ENCODE measurements at regions not wholly inside any gene's neighbourhood (a gene's known extent, or its start where the extent isn't known, plus 50 kb on each side); places are given as distances from the start of the nearest gene placed in this dataset.

DNA sequence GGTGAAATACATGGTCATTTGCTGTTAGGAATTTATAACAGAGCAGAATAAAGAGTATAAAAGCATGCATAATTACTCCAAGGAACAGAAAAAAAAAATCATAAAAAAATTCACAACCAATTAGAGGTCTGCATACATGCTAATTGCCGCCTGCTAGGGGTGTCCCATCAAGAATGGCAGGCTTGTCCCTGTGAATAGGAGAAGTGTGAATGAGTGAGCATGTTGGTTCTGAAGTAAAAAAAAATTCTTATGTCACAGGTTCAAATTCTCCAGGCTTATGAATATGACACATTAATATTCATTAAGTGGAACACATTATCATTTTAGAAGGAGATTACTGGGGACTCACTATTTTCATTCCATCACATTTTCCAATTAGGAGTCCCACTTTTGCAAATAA is 822.7 kb downstream of the NTRK3 start:
- Histone ChIP-seq H3K4me3 (ENCODE audit: low read length) (no peak overlapping the region), H3K27me3 (ENCODE audit: insufficient read depth, low read length, poor library complexity, severe bottlenecking) (no peaks in the 10 kb centered on the region), H3K4me1 (ENCODE audit: insufficient read depth, low read length) (no peaks in the 10 kb centered on the region), H3K27ac (ENCODE audit: low read depth, low read length) (no peak overlapping the region), H3K36me3 (ENCODE audit: insufficient read depth, low read length) (no peaks in the 10 kb centered on the region), H3K9me3 (ENCODE audit: low read length) (no peaks in the 10 kb centered on the region)
- Mint-ChIP-seq H3K27ac (no peak overlapping the region), H3K4me1 (no peaks in the 10 kb centered on the region), H3K27me3 (peaks cover 0 to 8% of the 10 kb centered on the region in 2 donors), H3K36me3 (no peaks in the 10 kb centered on the region), H3K9me3 (peaks cover 0 to 8% (median 2%) of the 10 kb centered on the region in 5 donors), H3K4me3 (no peak overlapping the region)
- ChIA-PET CTCF (no interaction called here), POLR2A (no interaction called here)
- no peak for DNase-seq

DNA sequence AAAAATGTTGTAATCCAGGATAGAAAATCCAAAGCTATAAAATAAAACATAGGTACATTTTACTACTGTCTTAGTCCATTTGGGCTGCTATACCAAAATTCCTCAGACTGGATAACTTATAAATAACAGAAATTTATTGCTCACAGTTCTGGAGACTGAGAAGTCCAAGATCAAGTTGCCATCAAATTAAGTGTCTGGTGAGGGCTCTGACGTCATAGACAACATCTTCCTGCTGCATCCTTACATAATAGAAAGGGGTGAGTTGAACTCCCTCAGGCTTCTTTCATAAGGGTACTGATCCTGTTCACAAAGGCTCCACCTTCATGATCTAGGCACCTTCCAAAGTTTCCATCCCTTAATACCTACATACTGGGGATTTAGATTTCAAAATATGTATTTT is 826.8 kb downstream of the NTRK3 start:
- H3K27ac Mint-ChIP-seq = no peak overlapping the region
- ChIA-PET CTCF (no interaction called here), POLR2A (no interaction called here)
- H3K4me1 ChIP-seq (ENCODE audit: insufficient read depth, low read length) = no peaks in the 10 kb centered on the region
- peaks cover 2 to 8% of the 10 kb centered on the region in 2 donors for H3K27me3 Mint-ChIP-seq
- H3K4me3 Mint-ChIP-seq = no peak overlapping the region
- DNase-seq = no peak
- no peaks in the 10 kb centered on the region for H3K27me3 ChIP-seq (ENCODE audit: insufficient read depth, low read length, poor library complexity, severe bottlenecking)
- no peak overlapping the region for H3K4me3 ChIP-seq (ENCODE audit: low read length)
- H3K4me1 Mint-ChIP-seq = no peaks in the 10 kb centered on the region
- H3K9me3 Mint-ChIP-seq = peaks cover 0 to 6% (median 2%) of the 10 kb centered on the region in 5 donors
- no peaks in the 10 kb centered on the region for H3K36me3 ChIP-seq (ENCODE audit: insufficient read depth, low read length)
- no peaks in the 10 kb centered on the region for H3K9me3 ChIP-seq (ENCODE audit: low read length)
- H3K27ac ChIP-seq (ENCODE audit: low read depth, low read length) = no peak overlapping the region
- H3K36me3 Mint-ChIP-seq = no peaks in the 10 kb centered on the region

DNA sequence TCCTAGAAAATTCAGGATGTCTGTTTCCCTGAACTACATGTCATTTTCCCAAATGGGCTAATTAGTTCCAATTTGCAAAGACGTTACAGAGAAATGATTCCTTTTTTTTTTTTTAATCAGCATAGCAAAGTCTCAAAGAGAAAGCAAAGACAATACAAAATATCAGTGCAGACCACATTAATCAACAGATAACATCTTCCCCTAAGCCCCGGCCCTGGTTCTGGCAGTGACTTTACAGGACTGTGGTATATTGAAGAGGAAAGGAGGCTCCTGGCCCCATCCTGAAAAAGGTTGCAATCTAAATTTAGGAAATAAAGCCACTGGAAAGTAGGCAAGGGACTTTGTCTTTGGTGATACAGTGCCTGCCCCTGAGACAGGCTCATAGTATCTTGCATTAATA is 836.5 kb downstream of the NTRK3 start:
- H3K27ac Mint-ChIP-seq = no peak overlapping the region
- H3K36me3 Mint-ChIP-seq = no peaks in the 10 kb centered on the region
- DNase-seq = no peak
- peaks cover 0 to 2% of the 10 kb centered on the region in 2 donors for H3K27me3 Mint-ChIP-seq
- Histone ChIP-seq H3K4me3 (ENCODE audit: low read length) (no peak overlapping the region), H3K36me3 (ENCODE audit: insufficient read depth, low read length) (no peaks in the 10 kb centered on the region), H3K27me3 (ENCODE audit: insufficient read depth, low read length, poor library complexity, severe bottlenecking) (no peaks in the 10 kb centered on the region), H3K27ac (ENCODE audit: low read depth, low read length) (no peak overlapping the region), H3K9me3 (ENCODE audit: low read length) (no peaks in the 10 kb centered on the region), H3K4me1 (ENCODE audit: insufficient read depth, low read length) (no peaks in the 10 kb centered on the region)
- CTCF ChIA-PET = no interaction called here
- peaks cover 0 to 3% (median 0%) of the 10 kb centered on the region in 5 donors for H3K9me3 Mint-ChIP-seq
- POLR2A ChIA-PET = no interaction called here
- H3K4me1 Mint-ChIP-seq = no peaks in the 10 kb centered on the region
- H3K4me3 Mint-ChIP-seq = no peak overlapping the region

DNA sequence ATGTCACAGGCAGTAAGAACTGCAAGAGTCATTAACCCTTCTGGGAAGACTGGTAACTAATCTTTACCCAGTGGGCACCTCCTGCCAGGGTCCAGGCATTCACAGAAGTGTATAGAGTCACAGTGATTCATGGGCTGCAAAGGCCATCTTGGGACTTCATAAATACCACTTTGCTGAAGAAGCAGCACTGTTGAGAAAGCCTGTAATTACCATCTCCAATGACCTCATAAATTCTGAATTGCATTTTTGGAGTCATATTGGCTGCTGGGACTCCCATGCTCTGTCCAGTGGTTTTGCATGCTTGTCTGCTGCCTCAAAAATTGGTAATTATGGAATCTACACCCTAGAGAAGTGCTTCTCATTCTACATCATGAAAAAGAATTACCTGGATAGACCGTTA is 837.2 kb downstream of the NTRK3 start:
- CTCF ChIA-PET = no interaction called here
- Histone ChIP-seq H3K4me3 (ENCODE audit: low read length) (no peak overlapping the region), H3K27ac (ENCODE audit: low read depth, low read length) (no peak overlapping the region), H3K27me3 (ENCODE audit: insufficient read depth, low read length, poor library complexity, severe bottlenecking) (no peaks in the 10 kb centered on the region), H3K36me3 (ENCODE audit: insufficient read depth, low read length) (no peaks in the 10 kb centered on the region), H3K9me3 (ENCODE audit: low read length) (no peaks in the 10 kb centered on the region), H3K4me1 (ENCODE audit: insufficient read depth, low read length) (no peaks in the 10 kb centered on the region)
- peaks cover 0 to 3% (median 0%) of the 10 kb centered on the region in 5 donors for H3K9me3 Mint-ChIP-seq
- no peak overlapping the region for H3K27ac Mint-ChIP-seq
- H3K36me3 Mint-ChIP-seq = no peaks in the 10 kb centered on the region
- no peak for DNase-seq
- peaks cover 0 to 2% of the 10 kb centered on the region in 2 donors for H3K27me3 Mint-ChIP-seq
- POLR2A ChIA-PET = no interaction called here
- H3K4me1 Mint-ChIP-seq = no peaks in the 10 kb centered on the region
- H3K4me3 Mint-ChIP-seq = no peak overlapping the region

DNA sequence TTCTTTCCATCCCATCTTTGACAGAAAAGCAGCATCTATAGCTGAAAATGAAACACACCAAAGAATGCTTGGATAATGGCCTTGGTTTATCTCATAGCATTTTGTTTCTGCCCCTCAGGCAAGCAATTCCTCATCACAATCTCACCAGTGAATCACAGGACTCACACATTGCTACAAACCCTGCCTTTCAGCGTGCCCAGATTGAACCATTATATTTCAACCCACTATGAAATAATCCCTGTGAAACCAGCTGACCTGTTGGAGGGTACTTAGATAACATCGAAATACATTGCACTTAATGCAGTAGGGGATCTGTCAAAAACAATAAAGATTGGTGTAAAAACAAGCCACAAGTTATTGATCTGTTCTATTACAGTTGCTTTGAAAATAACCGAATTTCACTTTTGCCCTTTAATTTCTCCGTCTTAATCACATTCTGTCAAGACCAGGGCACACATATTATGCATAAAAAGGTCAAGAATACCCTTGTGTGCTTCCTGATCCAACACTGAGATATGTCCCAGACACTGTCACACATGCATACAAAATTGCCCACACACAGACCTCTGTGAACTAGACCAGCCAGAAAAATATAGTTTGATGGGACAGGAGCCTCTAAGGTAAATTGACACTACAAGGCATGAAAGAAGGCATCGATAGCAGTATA is 839.8 kb downstream of the NTRK3 start:
- Histone ChIP-seq H3K27ac (ENCODE audit: low read depth, low read length) (no peak overlapping the region), H3K36me3 (ENCODE audit: insufficient read depth, low read length) (no peaks in the 10 kb centered on the region), H3K9me3 (ENCODE audit: low read length) (no peaks in the 10 kb centered on the region), H3K4me3 (ENCODE audit: low read length) (no peak overlapping the region), H3K27me3 (ENCODE audit: insufficient read depth, low read length, poor library complexity, severe bottlenecking) (no peaks in the 10 kb centered on the region), H3K4me1 (ENCODE audit: insufficient read depth, low read length) (no peaks in the 10 kb centered on the region)
- no peaks in the 10 kb centered on the region for H3K36me3 Mint-ChIP-seq
- peaks cover 0 to 5% (median 0%) of the 10 kb centered on the region in 5 donors for H3K9me3 Mint-ChIP-seq
- POLR2A ChIA-PET = no interaction called here
- H3K27ac Mint-ChIP-seq = no peak overlapping the region
- CTCF ChIA-PET = no interaction called here
- H3K4me3 Mint-ChIP-seq = no peak overlapping the region
- H3K4me1 Mint-ChIP-seq = no peaks in the 10 kb centered on the region
- peaks cover 0 to 2% of the 10 kb centered on the region in 2 donors for H3K27me3 Mint-ChIP-seq
- DNase-seq = no peak

DNA sequence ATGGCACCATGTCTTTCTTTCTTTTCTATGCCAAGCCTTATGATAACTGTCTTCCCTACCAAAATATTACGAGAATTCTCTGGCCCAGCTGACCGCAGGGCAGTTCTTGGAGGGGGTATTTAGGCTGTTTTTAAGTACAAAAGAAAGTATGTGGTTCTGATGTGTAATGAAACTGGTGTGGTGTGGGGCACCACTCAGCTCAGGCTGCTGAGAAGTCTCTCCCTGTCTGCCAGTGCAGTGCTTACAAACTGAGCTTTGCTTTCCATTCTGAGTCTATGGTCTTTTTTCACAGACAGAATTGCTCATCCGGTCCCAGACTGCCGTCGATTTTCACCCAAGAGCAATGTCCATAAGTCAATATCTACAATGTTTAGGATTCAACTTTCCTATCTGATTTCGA is 847.6 kb downstream of the NTRK3 start:
- ChIA-PET POLR2A (no interaction called here), CTCF (no interaction called here)
- Histone ChIP-seq H3K9me3 (ENCODE audit: low read length) (no peaks in the 10 kb centered on the region), H3K27me3 (ENCODE audit: insufficient read depth, low read length, poor library complexity, severe bottlenecking) (no peaks in the 10 kb centered on the region), H3K27ac (ENCODE audit: low read depth, low read length) (no peak overlapping the region), H3K4me1 (ENCODE audit: insufficient read depth, low read length) (no peaks in the 10 kb centered on the region), H3K36me3 (ENCODE audit: insufficient read depth, low read length) (no peaks in the 10 kb centered on the region), H3K4me3 (ENCODE audit: low read length) (no peak overlapping the region)
- Mint-ChIP-seq H3K27ac (no peak overlapping the region), H3K36me3 (no peaks in the 10 kb centered on the region), H3K9me3 (peaks cover 0 to 2% (median 0%) of the 10 kb centered on the region in 5 donors), H3K27me3 (peaks cover 0 to 1% of the 10 kb centered on the region in 2 donors), H3K4me1 (no peaks in the 10 kb centered on the region), H3K4me3 (no peak overlapping the region)
- DNase-seq = no peak

DNA sequence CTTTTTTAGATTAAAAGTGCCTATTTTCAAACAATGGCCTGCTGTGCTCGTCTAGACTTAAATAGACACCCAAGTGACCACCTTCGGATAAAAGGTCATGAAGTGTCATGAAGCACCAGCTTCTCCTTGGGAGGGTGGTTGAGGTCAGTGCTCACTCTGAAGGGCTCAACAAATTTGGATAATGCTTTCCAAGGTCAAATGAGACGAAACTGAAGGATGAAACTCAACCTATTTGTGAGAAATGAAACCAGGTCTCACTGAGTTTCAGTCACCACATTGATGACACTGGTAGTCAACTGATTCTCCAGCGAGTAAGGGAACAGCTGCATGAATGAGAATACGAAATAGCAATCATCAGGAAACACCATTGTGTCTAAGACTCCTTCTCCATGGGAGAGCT is 852.6 kb downstream of the NTRK3 start:
- no peaks in the 10 kb centered on the region for H3K27me3 ChIP-seq (ENCODE audit: insufficient read depth, low read length, poor library complexity, severe bottlenecking)
- Mint-ChIP-seq H3K27me3 (peaks cover 0 to 1% of the 10 kb centered on the region in 2 donors), H3K27ac (no peak overlapping the region), H3K36me3 (no peaks in the 10 kb centered on the region), H3K9me3 (peaks cover 0 to 3% (median 0%) of the 10 kb centered on the region in 5 donors), H3K4me3 (no peak overlapping the region), H3K4me1 (no peaks in the 10 kb centered on the region)
- no peak overlapping the region for H3K4me3 ChIP-seq (ENCODE audit: low read length)
- POLR2A ChIA-PET = no interaction called here
- H3K4me1 ChIP-seq (ENCODE audit: insufficient read depth, low read length) = no peaks in the 10 kb centered on the region
- no peaks in the 10 kb centered on the region for H3K9me3 ChIP-seq (ENCODE audit: low read length)
- CTCF ChIA-PET = no interaction called here
- H3K27ac ChIP-seq (ENCODE audit: low read depth, low read length) = no peak overlapping the region
- no peaks in the 10 kb centered on the region for H3K36me3 ChIP-seq (ENCODE audit: insufficient read depth, low read length)
- no peak for DNase-seq

DNA sequence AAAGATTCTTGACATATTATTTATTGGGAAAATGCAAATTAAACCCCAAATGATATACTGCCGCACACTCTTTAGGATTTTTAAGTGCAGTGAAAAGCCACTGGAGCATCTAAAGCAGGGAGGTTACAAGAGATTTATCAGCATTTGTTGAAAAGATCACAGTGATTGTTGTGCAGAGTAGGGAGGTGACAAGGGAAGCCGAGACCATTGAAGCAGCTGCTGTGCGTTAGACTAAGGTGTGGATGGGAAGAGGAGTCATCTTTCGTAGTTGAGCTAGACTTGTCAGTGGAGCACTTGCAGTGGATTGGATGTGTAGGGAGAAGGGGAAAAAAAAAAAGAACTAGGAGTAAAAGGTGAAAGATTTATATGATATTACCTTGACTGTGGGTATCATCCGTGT is 854.6 kb downstream of the NTRK3 start:
- DNase-seq = no peak
- no peak overlapping the region for H3K27ac ChIP-seq (ENCODE audit: low read depth, low read length)
- no peaks in the 10 kb centered on the region for H3K36me3 ChIP-seq (ENCODE audit: insufficient read depth, low read length)
- no peak overlapping the region for H3K4me3 ChIP-seq (ENCODE audit: low read length)
- no peak overlapping the region for H3K4me3 Mint-ChIP-seq
- CTCF ChIA-PET = no interaction called here
- no peaks in the 10 kb centered on the region for H3K27me3 ChIP-seq (ENCODE audit: insufficient read depth, low read length, poor library complexity, severe bottlenecking)
- H3K9me3 Mint-ChIP-seq = peaks cover 0 to 3% (median 0%) of the 10 kb centered on the region in 5 donors
- no peaks in the 10 kb centered on the region for H3K9me3 ChIP-seq (ENCODE audit: low read length)
- H3K27me3 Mint-ChIP-seq = peaks cover 0 to 1% of the 10 kb centered on the region in 2 donors
- H3K36me3 Mint-ChIP-seq = no peaks in the 10 kb centered on the region
- H3K4me1 ChIP-seq (ENCODE audit: insufficient read depth, low read length) = no peaks in the 10 kb centered on the region
- no peak overlapping the region for H3K27ac Mint-ChIP-seq
- POLR2A ChIA-PET = no interaction called here
- no peaks in the 10 kb centered on the region for H3K4me1 Mint-ChIP-seq

DNA sequence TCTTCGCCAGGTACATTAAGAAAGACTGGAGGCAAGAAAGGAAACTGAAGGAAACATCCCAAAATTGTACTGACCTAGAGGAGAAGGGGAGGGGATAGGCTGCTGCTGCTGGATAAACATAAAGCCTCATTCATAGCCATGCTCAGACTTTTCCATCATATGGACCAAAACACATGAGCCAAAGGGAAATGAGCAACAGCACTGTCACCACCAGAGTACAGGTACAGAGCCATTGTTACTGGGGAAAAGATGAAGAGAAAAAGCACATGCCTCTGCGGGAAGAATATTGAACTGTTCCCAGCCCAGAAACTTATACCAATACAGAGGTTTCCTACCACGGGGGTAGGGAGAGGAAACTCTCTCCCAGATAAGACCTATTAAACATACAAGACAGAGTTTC is 861.9 kb downstream of the NTRK3 start:
- no peak for DNase-seq
- Mint-ChIP-seq H3K27me3 (no peaks in the 10 kb centered on the region), H3K9me3 (peaks cover 3 to 19% (median 9%) of the 10 kb centered on the region in 5 donors), H3K4me3 (no peak overlapping the region), H3K4me1 (no peaks in the 10 kb centered on the region), H3K27ac (no peak overlapping the region), H3K36me3 (peaks cover 0 to 1% (median 0%) of the 10 kb centered on the region in 3 donors)
- ChIA-PET POLR2A (no interaction called here), CTCF (no interaction called here)
- Histone ChIP-seq H3K4me3 (ENCODE audit: low read length) (no peak overlapping the region), H3K27me3 (ENCODE audit: insufficient read depth, low read length, poor library complexity, severe bottlenecking) (no peaks in the 10 kb centered on the region), H3K4me1 (ENCODE audit: insufficient read depth, low read length) (no peaks in the 10 kb centered on the region), H3K36me3 (ENCODE audit: insufficient read depth, low read length) (no peaks in the 10 kb centered on the region), H3K27ac (ENCODE audit: low read depth, low read length) (no peak overlapping the region), H3K9me3 (ENCODE audit: low read length) (no peaks in the 10 kb centered on the region)
